HepG2 (cell line): ENCODE measurements at regions not wholly inside any gene's neighbourhood (a gene's known extent, or its start where the extent isn't known, plus 50 kb on each side); places are given as distances from the start of the nearest gene placed in this dataset.

Experiments used
- MXD4 ChIP-seq: IDR thresholded peaks from 2 replicates; pipeline ENCODE4 v1.6.1; 2016; ENCODE audit warnings: mild to moderate bottlenecking, missing biosample characterization, missing genetic modification reagents
- NFIB ChIP-seq: sonication (generic); formaldehyde crosslinking; IDR thresholded peaks from 2 replicates; pipeline ENCODE4 v1.9.0; 2021; ENCODE audit warnings: missing genetic modification reagents, mild to moderate bottlenecking, borderline replicate concordance
- ZNF30 ChIP-seq: sonication (generic); formaldehyde crosslinking; IDR thresholded peaks from 2 replicates; pipeline ENCODE4 v1.5.0; 2020; ENCODE audit warnings: mild to moderate bottlenecking, missing genetic modification reagents
- ZNF383 ChIP-seq: sonication (generic); formaldehyde crosslinking; IDR thresholded peaks from 2 replicates; pipeline ENCODE4 v1.4.0; 2020; ENCODE audit warnings: missing genetic modification reagents, mild to moderate bottlenecking, borderline replicate concordance
- ZNF747 ChIP-seq: sonication (generic); formaldehyde crosslinking; IDR thresholded peaks from 2 replicates; pipeline ENCODE4 v1.8.1; 2023; ENCODE audit warnings: missing genetic modification reagents, mild to moderate bottlenecking, borderline replicate concordance
- TF ChIP-seq, protein P1 (sequence below): sonication (generic); formaldehyde crosslinking; IDR thresholded peaks from 2 replicates; pipeline ENCODE4 v1.4.0; 2020; ENCODE audit warnings: mild to moderate bottlenecking, missing genetic modification reagents
- TF ChIP-seq, protein P2 (sequence below): sonication (generic); formaldehyde crosslinking; IDR thresholded peaks from 2 replicates; pipeline ENCODE4 v1.4.0; 2020; ENCODE audit warnings: low read depth, missing genetic modification reagents
- TF ChIP-seq, protein P3 (sequence below): sonication (generic); formaldehyde crosslinking; IDR thresholded peaks from 2 replicates; pipeline ENCODE4 v1.4.0; 2020; ENCODE audit warnings: missing genetic modification reagents; ENCODE audit errors: not compliant biosample characterization
- TF ChIP-seq, protein P4 (sequence below), 2 experiments: IDR thresholded peaks; 2 replicates each; pipeline ENCODE4 v1.6.1; 2011 to 2012; ENCODE audit warnings: low read length in 2 of 2, borderline replicate concordance in 1 of 2, low read depth in 1 of 2, mild to moderate bottlenecking in 1 of 2, moderate library complexity in 1 of 2
- TF ChIP-seq, protein P5 (sequence below): sonication (generic); formaldehyde crosslinking; IDR thresholded peaks from 2 replicates; pipeline ENCODE4 v1.4.0; 2020; ENCODE audit warnings: mild to moderate bottlenecking, missing genetic modification reagents

DNA sequence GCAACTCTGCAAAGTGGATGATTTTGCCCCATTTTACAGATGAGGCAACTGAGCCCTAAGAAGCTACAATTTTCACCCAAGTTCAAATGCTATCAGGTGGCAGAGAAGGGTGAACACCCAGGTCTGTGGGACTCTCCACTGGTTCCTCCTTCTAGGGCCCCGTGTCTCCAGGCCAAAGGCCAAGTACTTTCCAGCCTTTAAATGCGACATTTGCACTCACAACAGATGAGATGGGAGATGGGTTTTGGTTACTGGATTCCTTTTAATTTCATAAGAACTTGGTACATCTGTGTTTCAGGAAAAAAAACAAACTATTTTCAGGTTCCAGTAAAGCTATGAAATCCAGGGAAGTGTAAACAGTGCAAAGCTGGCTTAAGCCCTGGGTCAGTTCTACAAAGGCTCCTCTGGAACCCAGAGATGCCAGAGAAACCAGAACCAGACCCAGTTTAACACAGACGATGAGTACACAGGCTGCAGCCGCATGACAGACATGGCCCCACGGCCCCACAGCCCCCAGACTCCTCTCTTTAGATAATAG is 361.7 kb downstream of the ANAPC1 start (continued):
- TF ChIP-seq, protein P1, sequence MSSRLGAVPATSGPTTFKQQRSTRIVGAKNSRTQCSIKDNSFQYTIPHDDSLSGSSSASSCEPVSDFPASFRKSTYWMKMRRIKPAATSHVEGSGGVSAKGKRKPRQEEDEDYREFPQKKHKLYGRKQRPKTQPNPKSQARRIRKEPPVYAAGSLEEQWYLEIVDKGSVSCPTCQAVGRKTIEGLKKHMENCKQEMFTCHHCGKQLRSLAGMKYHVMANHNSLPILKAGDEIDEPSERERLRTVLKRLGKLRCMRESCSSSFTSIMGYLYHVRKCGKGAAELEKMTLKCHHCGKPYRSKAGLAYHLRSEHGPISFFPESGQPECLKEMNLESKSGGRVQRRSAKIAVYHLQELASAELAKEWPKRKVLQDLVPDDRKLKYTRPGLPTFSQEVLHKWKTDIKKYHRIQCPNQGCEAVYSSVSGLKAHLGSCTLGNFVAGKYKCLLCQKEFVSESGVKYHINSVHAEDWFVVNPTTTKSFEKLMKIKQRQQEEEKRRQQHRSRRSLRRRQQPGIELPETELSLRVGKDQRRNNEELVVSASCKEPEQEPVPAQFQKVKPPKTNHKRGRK (CRISPR knock-in tag), result no peak
- TF ChIP-seq, protein P2, sequence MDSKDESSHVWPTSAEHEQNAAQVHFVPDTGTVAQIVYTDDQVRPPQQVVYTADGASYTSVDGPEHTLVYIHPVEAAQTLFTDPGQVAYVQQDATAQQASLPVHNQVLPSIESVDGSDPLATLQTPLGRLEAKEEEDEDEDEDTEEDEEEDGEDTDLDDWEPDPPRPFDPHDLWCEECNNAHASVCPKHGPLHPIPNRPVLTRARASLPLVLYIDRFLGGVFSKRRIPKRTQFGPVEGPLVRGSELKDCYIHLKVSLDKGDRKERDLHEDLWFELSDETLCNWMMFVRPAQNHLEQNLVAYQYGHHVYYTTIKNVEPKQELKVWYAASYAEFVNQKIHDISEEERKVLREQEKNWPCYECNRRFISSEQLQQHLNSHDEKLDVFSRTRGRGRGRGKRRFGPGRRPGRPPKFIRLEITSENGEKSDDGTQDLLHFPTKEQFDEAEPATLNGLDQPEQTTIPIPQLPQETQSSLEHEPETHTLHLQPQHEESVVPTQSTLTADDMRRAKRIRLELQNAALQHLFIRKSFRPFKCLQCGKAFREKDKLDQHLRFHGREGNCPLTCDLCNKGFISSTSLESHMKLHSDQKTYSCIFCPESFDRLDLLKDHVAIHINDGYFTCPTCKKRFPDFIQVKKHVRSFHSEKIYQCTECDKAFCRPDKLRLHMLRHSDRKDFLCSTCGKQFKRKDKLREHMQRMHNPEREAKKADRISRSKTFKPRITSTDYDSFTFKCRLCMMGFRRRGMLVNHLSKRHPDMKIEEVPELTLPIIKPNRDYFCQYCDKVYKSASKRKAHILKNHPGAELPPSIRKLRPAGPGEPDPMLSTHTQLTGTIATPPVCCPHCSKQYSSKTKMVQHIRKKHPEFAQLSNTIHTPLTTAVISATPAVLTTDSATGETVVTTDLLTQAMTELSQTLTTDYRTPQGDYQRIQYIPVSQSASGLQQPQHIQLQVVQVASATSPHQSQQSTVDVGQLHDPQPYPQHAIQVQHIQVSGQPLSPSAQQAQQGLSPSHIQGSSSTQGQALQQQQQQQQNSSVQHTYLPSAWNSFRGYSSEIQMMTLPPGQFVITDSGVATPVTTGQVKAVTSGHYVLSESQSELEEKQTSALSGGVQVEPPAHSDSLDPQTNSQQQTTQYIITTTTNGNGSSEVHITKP (CRISPR knock-in tag), result 0 out of 2 replicates have a peak, but pooled peaks have one; percentile 46
- no peak for TF ChIP-seq ZNF747 (CRISPR knock-in tag)
- no peak for TF ChIP-seq MXD4 (CRISPR knock-in tag)
- no peak for TF ChIP-seq NFIB (CRISPR knock-in tag)
- no peak for TF ChIP-seq ZNF30 (CRISPR knock-in tag)
- TF ChIP-seq, protein P3, sequence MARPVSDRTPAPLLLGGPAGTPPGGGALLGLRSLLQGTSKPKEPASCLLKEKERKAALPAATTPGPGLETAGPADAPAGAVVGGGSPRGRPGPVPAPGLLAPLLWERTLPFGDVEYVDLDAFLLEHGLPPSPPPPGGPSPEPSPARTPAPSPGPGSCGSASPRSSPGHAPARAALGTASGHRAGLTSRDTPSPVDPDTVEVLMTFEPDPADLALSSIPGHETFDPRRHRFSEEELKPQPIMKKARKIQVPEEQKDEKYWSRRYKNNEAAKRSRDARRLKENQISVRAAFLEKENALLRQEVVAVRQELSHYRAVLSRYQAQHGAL, result no peak
- no peak for TF ChIP-seq ZNF383 (CRISPR knock-in tag)
- TF ChIP-seq, protein P4, sequence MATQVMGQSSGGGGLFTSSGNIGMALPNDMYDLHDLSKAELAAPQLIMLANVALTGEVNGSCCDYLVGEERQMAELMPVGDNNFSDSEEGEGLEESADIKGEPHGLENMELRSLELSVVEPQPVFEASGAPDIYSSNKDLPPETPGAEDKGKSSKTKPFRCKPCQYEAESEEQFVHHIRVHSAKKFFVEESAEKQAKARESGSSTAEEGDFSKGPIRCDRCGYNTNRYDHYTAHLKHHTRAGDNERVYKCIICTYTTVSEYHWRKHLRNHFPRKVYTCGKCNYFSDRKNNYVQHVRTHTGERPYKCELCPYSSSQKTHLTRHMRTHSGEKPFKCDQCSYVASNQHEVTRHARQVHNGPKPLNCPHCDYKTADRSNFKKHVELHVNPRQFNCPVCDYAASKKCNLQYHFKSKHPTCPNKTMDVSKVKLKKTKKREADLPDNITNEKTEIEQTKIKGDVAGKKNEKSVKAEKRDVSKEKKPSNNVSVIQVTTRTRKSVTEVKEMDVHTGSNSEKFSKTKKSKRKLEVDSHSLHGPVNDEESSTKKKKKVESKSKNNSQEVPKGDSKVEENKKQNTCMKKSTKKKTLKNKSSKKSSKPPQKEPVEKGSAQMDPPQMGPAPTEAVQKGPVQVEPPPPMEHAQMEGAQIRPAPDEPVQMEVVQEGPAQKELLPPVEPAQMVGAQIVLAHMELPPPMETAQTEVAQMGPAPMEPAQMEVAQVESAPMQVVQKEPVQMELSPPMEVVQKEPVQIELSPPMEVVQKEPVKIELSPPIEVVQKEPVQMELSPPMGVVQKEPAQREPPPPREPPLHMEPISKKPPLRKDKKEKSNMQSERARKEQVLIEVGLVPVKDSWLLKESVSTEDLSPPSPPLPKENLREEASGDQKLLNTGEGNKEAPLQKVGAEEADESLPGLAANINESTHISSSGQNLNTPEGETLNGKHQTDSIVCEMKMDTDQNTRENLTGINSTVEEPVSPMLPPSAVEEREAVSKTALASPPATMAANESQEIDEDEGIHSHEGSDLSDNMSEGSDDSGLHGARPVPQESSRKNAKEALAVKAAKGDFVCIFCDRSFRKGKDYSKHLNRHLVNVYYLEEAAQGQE (IDR thresholded peaks at IDR 0.05; ENCODE audit: borderline replicate concordance in 1 of 2, low read depth in 1 of 2, low read length in 2 of 2), result no peak
- TF ChIP-seq, protein P5, sequence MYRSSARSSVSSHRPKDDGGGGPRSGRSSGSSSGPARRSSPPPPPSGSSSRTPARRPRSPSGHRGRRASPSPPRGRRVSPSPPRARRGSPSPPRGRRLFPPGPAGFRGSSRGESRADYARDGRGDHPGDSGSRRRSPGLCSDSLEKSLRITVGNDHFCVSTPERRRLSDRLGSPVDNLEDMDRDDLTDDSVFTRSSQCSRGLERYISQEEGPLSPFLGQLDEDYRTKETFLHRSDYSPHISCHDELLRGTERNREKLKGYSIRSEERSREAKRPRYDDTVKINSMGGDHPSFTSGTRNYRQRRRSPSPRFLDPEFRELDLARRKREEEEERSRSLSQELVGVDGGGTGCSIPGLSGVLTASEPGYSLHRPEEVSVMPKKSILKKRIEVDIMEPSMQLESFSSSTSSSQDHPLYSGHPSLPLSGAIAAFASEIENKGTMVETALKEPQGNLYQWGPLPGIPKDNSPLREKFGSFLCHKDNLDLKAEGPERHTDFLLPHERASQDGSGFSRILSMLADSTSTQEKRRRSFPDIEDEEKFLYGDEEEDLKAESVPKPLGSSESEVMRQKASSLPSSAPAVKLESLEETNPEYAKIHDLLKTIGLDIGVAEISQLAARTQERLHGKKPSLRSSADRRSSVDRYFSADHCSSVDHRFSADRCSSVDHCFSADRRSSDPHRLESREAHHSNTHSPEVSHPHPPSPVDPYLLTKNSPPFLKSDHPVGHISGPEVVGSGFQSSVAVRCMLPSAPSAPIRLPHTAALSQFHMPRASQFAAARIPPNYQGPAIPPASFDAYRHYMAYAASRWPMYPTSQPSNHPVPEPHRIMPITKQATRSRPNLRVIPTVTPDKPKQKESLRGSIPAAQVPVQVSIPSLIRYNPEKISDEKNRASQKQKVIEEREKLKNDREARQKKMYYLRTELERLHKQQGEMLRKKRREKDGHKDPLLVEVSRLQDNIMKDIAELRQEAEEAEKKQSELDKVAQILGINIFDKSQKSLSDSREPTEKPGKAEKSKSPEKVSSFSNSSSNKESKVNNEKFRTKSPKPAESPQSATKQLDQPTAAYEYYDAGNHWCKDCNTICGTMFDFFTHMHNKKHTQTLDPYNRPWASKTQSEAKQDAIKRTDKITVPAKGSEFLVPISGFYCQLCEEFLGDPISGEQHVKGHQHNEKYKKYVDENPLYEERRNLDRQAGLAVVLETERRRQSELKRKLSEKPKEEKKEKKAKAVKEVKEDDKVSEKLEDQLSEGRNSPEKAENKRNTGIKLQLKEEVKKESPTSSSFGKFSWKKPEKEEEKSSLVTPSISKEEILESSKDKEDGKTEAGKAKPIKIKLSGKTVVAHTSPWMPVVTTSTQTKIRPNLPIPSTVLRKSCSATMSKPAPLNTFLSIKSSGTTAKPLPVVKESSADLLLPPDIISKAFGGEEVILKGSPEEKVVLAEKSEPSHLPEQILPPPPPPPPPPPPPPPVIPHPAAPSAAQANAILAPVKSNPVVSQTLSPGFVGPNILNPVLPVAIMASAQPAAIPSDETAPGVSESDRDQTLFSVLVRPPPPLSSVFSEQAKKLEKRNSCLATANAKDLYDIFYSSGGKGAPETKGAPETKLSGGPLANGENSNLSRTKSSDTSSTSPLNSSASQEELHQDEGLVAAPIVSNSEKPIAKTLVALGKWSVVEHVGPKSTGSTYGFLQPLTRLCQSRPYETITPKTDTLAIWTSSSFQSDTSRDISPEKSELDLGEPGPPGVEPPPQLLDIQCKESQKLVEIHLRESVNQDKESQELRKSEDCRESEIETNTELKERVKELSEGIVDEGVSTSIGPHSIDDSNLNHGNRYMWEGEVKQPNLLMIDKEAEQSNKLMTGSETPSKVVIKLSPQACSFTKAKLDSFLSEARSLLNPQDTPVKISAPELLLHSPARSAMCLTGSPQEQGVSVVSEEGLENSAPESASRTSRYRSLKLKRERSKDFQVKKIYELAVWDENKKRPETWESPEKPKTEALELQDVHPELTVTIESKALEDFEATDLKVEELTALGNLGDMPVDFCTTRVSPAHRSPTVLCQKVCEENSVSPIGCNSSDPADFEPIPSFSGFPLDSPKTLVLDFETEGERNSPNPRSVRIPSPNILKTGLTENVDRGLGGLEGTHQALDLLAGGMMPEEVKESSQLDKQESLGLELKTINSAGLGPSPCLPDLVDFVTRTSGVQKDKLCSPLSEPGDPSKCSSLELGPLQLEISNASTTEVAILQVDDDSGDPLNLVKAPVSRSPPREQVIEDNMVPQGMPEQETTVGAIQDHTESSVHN (CRISPR knock-in tag), result no peak
